Endodermal cell (in vitro differentiated cells): ENCODE measurements at regions not wholly inside any gene's neighbourhood (a gene's known extent, or its start where the extent isn't known, plus 50 kb on each side); places are given as distances from the start of the nearest gene placed in this dataset.

Experiments
- DNase-seq: peaks from one replicate; pipeline ENCODE4 v3.0.0-alpha.2; 2017
- H3K27ac ChIP-seq: 2 replicates; pipeline ENCODE4 v1.5.1; 2013; ENCODE audit warnings: mild to moderate bottlenecking, low read depth, low read length, moderate library complexity
- H3K27me3 ChIP-seq: 2 replicates; pipeline ENCODE4 v1.6.1; 2013; ENCODE audit warnings: mild to moderate bottlenecking, low read length, moderate library complexity; ENCODE audit not compliant: insufficient read depth, control insufficient read depth, poor library complexity, severe bottlenecking
- H3K36me3 ChIP-seq: 2 replicates; pipeline ENCODE4 v1.7.0; 2013; ENCODE audit warnings: mild to moderate bottlenecking, low read length, moderate library complexity; ENCODE audit not compliant: control insufficient read depth, insufficient read depth
- H3K4me1 ChIP-seq: one replicate; pipeline ENCODE4 v1.7.0; 2013; ENCODE audit warnings: low read length; ENCODE audit not compliant: control insufficient read depth, insufficient read depth
- H3K4me3 ChIP-seq: 2 replicates; pipeline ENCODE4 v1.5.1; 2013; ENCODE audit warnings: mild to moderate bottlenecking, low read length, moderate library complexity
- H3K9ac ChIP-seq: 2 replicates; pipeline ENCODE4 v1.6.1; 2013; ENCODE audit warnings: mild to moderate bottlenecking, low read length, moderate library complexity; ENCODE audit not compliant: poor library complexity, severe bottlenecking; ENCODE audit errors: extremely low read depth
- H3K9me3 ChIP-seq: 2 replicates; pipeline ENCODE4 v1.6.1; 2013; ENCODE audit warnings: mild to moderate bottlenecking, low read length, moderate library complexity; ENCODE audit not compliant: control insufficient read depth
- H3K27ac Mint-ChIP-seq: 2 replicates; pipeline ENCODE4 v1.8.0; 2020; ENCODE audit warnings: mixed read lengths
- H3K27me3 Mint-ChIP-seq: 2 replicates; pipeline ENCODE4 v1.8.0; 2021; ENCODE audit warnings: mild to moderate bottlenecking, mixed read lengths; ENCODE audit not compliant: insufficient read depth
- H3K36me3 Mint-ChIP-seq: 2 replicates; pipeline ENCODE4 v1.8.0; 2020; ENCODE audit warnings: low read depth, mixed read lengths
- H3K4me1 Mint-ChIP-seq: 2 replicates; pipeline ENCODE4 v1.8.0; 2020; ENCODE audit warnings: mixed read lengths
- H3K4me3 Mint-ChIP-seq: 2 replicates; pipeline ENCODE4 v1.8.0; 2020; ENCODE audit warnings: mild to moderate bottlenecking, moderate library complexity, mixed read lengths
- H3K9me3 Mint-ChIP-seq: 2 replicates; pipeline ENCODE4 v1.8.0; 2020; ENCODE audit warnings: mild to moderate bottlenecking, mixed read lengths
- CTCF ChIP-seq: fragments of 200-600 bp; sonication (generic); conservative IDR thresholded peaks from 2 replicates; pipeline ENCODE4 v1.5.0; 2021; ENCODE audit warnings: antibody characterized with exemption, mild to moderate bottlenecking
- WGBS, 2 experiments: methylation state at CpG; one replicate each; pipeline versions ENCODE4 v1.1.5 to v1.1.7; 2013; ENCODE audit warnings: missing lambda C conversion rate in 2 of 2, mixed read lengths in 1 of 2; ENCODE audit not compliant: insufficient coverage in 1 of 2, insufficient read length in 1 of 2; 5-methylcytosine and 5-hydroxymethylcytosine counted together

- Mint-ChIP-seq H3K27ac (no peak overlapping the region), H3K4me1 (no peaks in the 10 kb centered on the region), H3K4me3 (no peak overlapping the region), H3K9me3 (no peaks in the 10 kb centered on the region), H3K36me3 (no peaks in the 10 kb centered on the region), H3K27me3 (no peaks in the 10 kb centered on the region)
- no peak for DNase-seq
- Histone ChIP-seq H3K4me1 (no peaks in the 10 kb centered on the region), H3K27ac (no peak overlapping the region), H3K9ac (no peak overlapping the region), H3K36me3 (no peaks in the 10 kb centered on the region), H3K4me3 (no peak overlapping the region), H3K27me3 (no peaks in the 10 kb centered on the region), H3K9me3 (no peaks in the 10 kb centered on the region)
- no peak for TF ChIP-seq CTCF
- WGBS, 2 experiments: 91 to 100% methylated on average over 1 to 2 of the region's 2 CpGs
Observed at GRCh38 chr18:25786758-25787157, 303.7 kb downstream of the SS18 start.

GRCh38 chr18:25780105-25780504 is 310.3 kb downstream of the SS18 start:
- TF ChIP-seq CTCF: no peak
- H3K27ac Mint-ChIP-seq: no peak overlapping the region
- no peak for DNase-seq
- no peaks in the 10 kb centered on the region for H3K9me3 Mint-ChIP-seq
- 89 to 93% methylated on average over 3 to 6 of the region's 7 CpGs for WGBS, 2 experiments
- H3K27ac ChIP-seq: no peak overlapping the region
- no peaks in the 10 kb centered on the region for H3K27me3 ChIP-seq
- no peak overlapping the region for H3K9ac ChIP-seq
- no peaks in the 10 kb centered on the region for H3K36me3 Mint-ChIP-seq
- H3K27me3 Mint-ChIP-seq: no peaks in the 10 kb centered on the region
- no peaks in the 10 kb centered on the region for H3K4me1 Mint-ChIP-seq
- no peaks in the 10 kb centered on the region for H3K4me1 ChIP-seq
- H3K4me3 ChIP-seq: no peak overlapping the region
- H3K4me3 Mint-ChIP-seq: no peak overlapping the region
- no peaks in the 10 kb centered on the region for H3K9me3 ChIP-seq
- no peaks in the 10 kb centered on the region for H3K36me3 ChIP-seq

- TF ChIP-seq CTCF: no peak
- H3K27me3 ChIP-seq: no peaks in the 10 kb centered on the region
Observed at GRCh38 chr18:25771796-25772195, 318.6 kb downstream of the SS18 start.

More at GRCh38 chr18:25771796-25772195, 318.6 kb downstream of the SS18 start:
- Histone ChIP-seq H3K9me3 (no peaks in the 10 kb centered on the region), H3K4me3 (no peak overlapping the region), H3K4me1 (no peaks in the 10 kb centered on the region), H3K36me3 (no peaks in the 10 kb centered on the region), H3K9ac (no peak overlapping the region), H3K27ac (no peak overlapping the region)
- Mint-ChIP-seq H3K9me3 (peaks cover 2% of the 10 kb centered on the region), H3K4me3 (no peak overlapping the region), H3K27ac (no peak overlapping the region), H3K4me1 (no peaks in the 10 kb centered on the region), H3K27me3 (peaks cover 7% of the 10 kb centered on the region), H3K36me3 (no peaks in the 10 kb centered on the region)
- no peak for DNase-seq
- WGBS, 2 experiments: 100% methylated on average over 1 to 3 of the region's 3 CpGs
